B cell (primary cell): ENCODE measurements at regions not wholly inside any gene's neighbourhood (a gene's known extent, or its start where the extent isn't known, plus 50 kb on each side); places are given as distances from the start of the nearest gene placed in this dataset.

Experiments
- ATAC-seq: fragments of 200-7000 bp; cut with Tn5 transposase; one replicate; pipeline ENCODE4 v1.10.0; 2021; ENCODE audit warnings: low read depth, mild to moderate bottlenecking, moderate number of reproducible peaks, moderate library complexity
- CTCF ChIA-PET: fragments of 350-600 bp; sonication (Branson Sonifier 250); formaldehyde crosslinking; loops from one replicate; lab custom pipeline; 2021; ENCODE audit warnings: antibody characterized with exemption, inconsistent platforms; lab: Charles Lee
- POLR2A ChIA-PET: fragments of 350-600 bp; sonication (Branson Sonifier 250); formaldehyde crosslinking; loops from one replicate; lab custom pipeline; 2021; ENCODE audit warnings: antibody characterized with exemption; lab: Charles Lee
- DNase-seq: peaks from one replicate; pipeline ENCODE4 v3.0.0; 2013
- H2AFZ ChIP-seq: 2 replicates; pipeline ENCODE4 v1.6.1; 2012; ENCODE audit warnings: mild to moderate bottlenecking, low read depth, low read length; ENCODE audit not compliant: insufficient read depth, poor library complexity, severe bottlenecking
- H3K27ac ChIP-seq, 2 donors: 1 replicate in 1 of 2; 2 replicates in 1 of 2; pipeline ENCODE4 v1.5.1; 2012 to 2013; ENCODE audit warnings: low read length in 2 of 2, mild to moderate bottlenecking in 2 of 2, moderate library complexity in 1 of 2
- H3K27me3 ChIP-seq, 4 experiments: fragments of 200-600 bp in 1 of 4; sonication (generic) in 1 of 4; replicated peaks in 1 of 4; 1 replicate in 2 of 4; 2 replicates in 2 of 4; pipeline versions ENCODE4 v1.6.1 to v1.7.0; 2013 to 2016; ENCODE audit warnings: low read length in 3 of 4, mild to moderate bottlenecking in 2 of 4, mixed read lengths in 1 of 4, moderate library complexity in 1 of 4; ENCODE audit not compliant: insufficient read depth in 4 of 4, control insufficient read depth in 3 of 4; ENCODE audit errors: control extremely low read depth in 1 of 4
- H3K36me3 ChIP-seq, 2 experiments: replicated peaks in 1 of 2; 1 replicate in 1 of 2; 2 replicates in 1 of 2; pipeline versions ENCODE4 v1.6.1 to v1.7.1; 2013; ENCODE audit warnings: low read length in 1 of 2; ENCODE audit not compliant: insufficient read depth in 2 of 2, control insufficient read depth in 1 of 2; ENCODE audit errors: control extremely low read depth in 1 of 2, extremely low read depth in 1 of 2
- H3K4me1 ChIP-seq, 2 donors: fragments of 200-600 bp in 1 of 2; sonication (generic) in 1 of 2; 1 replicate in 1 of 2; 2 replicates in 1 of 2; pipeline versions ENCODE4 v1.5.1 to v1.6.1; 2013 to 2017; ENCODE audit warnings: low read length in 2 of 2; ENCODE audit not compliant: control insufficient read depth in 2 of 2, insufficient read depth in 2 of 2
- H3K4me2 ChIP-seq: replicated peaks from 2 replicates; pipeline ENCODE3; 2012; ENCODE audit warnings: mild to moderate bottlenecking, low read depth, low read length; ENCODE audit not compliant: poor library complexity, severe bottlenecking
- H3K4me3 ChIP-seq, 5 experiments: fragments of 200-600 bp in 1 of 5; sonication (generic) in 1 of 5; 1 replicate in 3 of 5; 2 replicates in 2 of 5; pipeline versions ENCODE4 v1.5.1 to v1.7.0; 2011 to 2016; ENCODE audit warnings: low read length in 4 of 5, mild to moderate bottlenecking in 4 of 5, low read depth in 2 of 5, control low read depth in 1 of 5, moderate library complexity in 1 of 5; ENCODE audit not compliant: insufficient read depth in 1 of 5; ENCODE audit errors: control extremely low read depth in 1 of 5, extremely low read depth in 1 of 5
- H3K79me2 ChIP-seq: fragments of 200-600 bp; sonication (generic); one replicate; pipeline ENCODE4 v1.6.0; 2016; ENCODE audit warnings: low read length; ENCODE audit not compliant: control insufficient read depth, insufficient read depth
- H3K9ac ChIP-seq: fragments of 200-600 bp; sonication (generic); 2 replicates; pipeline ENCODE4 v1.6.1; 2017; ENCODE audit warnings: mild to moderate bottlenecking, low read length, moderate library complexity
- H3K9me3 ChIP-seq, 3 donors: one replicate each; pipeline versions ENCODE4 v1.6.1 to v1.7.1; 2013; ENCODE audit warnings: low read length in 2 of 3; ENCODE audit not compliant: control insufficient read depth in 2 of 3, insufficient read depth in 1 of 3; ENCODE audit errors: control extremely low read depth in 1 of 3
- H4K20me1 ChIP-seq: 2 replicates; pipeline ENCODE4 v1.6.0; 2012; ENCODE audit warnings: mild to moderate bottlenecking, low read length; ENCODE audit not compliant: insufficient read depth, control insufficient read depth, poor library complexity, severe bottlenecking
- H3K27ac Mint-ChIP-seq: one replicate; pipeline ENCODE4 v1.8.0; 2021; ENCODE audit warnings: mixed read lengths
- H3K27me3 Mint-ChIP-seq: one replicate; pipeline ENCODE4 v1.8.0; 2021; ENCODE audit warnings: mixed read lengths
- H3K4me1 Mint-ChIP-seq: one replicate; pipeline ENCODE4 v1.8.0; 2021; ENCODE audit warnings: mixed read lengths
- H3K4me3 Mint-ChIP-seq: one replicate; pipeline ENCODE4 v1.8.0; 2021; ENCODE audit warnings: mixed read lengths
- H3K9me3 Mint-ChIP-seq: one replicate; pipeline ENCODE4 v1.8.0; 2022; ENCODE audit warnings: mixed read lengths; ENCODE audit not compliant: insufficient read depth
- EZH2 ChIP-seq: IDR thresholded peaks from 2 replicates; pipeline ENCODE4 v1.6.1; 2012; ENCODE audit warnings: borderline replicate concordance, low read depth, mild to moderate bottlenecking, moderate library complexity, low read length; ENCODE audit not compliant: insufficient read depth, poor library complexity, severe bottlenecking
- WGBS: methylation state at CpG from one replicate; pipeline ENCODE4 v1.1.5; 2013; ENCODE audit warnings: missing lambda C conversion rate; ENCODE audit not compliant: insufficient coverage; 5-methylcytosine and 5-hydroxymethylcytosine counted together
- intact Hi-C: fragments of 100-400 bp; cut with micrococcal nuclease; formaldehyde crosslinking; loops from one replicate; pipeline ENCODE4 v1.10.0; 2022
- TF ChIP-seq, protein P1 (sequence below): fragments of 200-600 bp; IDR thresholded peaks from one replicate; pipeline ENCODE4 v1.8.0; 2022; ENCODE audit warnings: antibody characterized with exemption, mild to moderate bottlenecking

DNA sequence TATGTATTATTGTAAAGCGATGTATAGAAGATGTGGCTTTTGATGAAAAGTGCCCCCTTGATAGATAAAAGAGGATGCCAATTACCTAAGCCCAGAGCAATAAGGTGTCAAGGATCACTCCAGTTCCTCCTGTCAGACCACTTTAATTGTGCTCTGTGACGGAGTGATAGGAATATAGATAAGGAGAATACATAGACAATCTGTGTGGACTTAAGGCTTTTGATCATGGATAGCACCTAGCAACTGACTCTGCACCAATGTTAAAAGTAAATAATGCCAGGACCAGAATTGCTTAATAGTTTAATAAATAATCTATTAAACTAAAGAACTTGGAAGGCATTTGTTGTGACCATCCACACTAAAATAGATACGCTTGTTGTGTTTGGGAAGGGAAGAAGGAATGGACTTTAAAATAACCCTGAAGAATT, 390.7 kb upstream of the ARGLU1 start:
- Histone ChIP-seq H3K9me3 (peaks cover 0 to 3% (median 2%) of the 10 kb centered on the region in 3 donors), H3K27me3 (no peaks in the 10 kb centered on the region), H3K27ac (no peak overlapping the region), H4K20me1 (no peaks in the 10 kb centered on the region), H3K4me2 (no peak overlapping the region), H3K4me1 (no peaks in the 10 kb centered on the region), H3K9ac (no peak overlapping the region), H3K79me2 (no peaks in the 10 kb centered on the region), H3K4me3 (no peak overlapping the region), H3K36me3 (no peaks in the 10 kb centered on the region), H2AFZ (no peak overlapping the region)
- Mint-ChIP-seq H3K4me3 (no peak overlapping the region), H3K4me1 (no peaks in the 10 kb centered on the region), H3K27ac (no peak overlapping the region), H3K27me3 (no peaks in the 10 kb centered on the region), H3K9me3 (peaks cover 3% of the 10 kb centered on the region)
- no CpG with 5 or more reads among the region's 3 CpGs for WGBS
- no peak for ATAC-seq
- ChIA-PET CTCF (no interaction called here), POLR2A (no interaction called here)
- intact Hi-C loops: no loop called here
- DNase-seq: no peak
- no peak for TF ChIP-seq EZH2

DNA sequence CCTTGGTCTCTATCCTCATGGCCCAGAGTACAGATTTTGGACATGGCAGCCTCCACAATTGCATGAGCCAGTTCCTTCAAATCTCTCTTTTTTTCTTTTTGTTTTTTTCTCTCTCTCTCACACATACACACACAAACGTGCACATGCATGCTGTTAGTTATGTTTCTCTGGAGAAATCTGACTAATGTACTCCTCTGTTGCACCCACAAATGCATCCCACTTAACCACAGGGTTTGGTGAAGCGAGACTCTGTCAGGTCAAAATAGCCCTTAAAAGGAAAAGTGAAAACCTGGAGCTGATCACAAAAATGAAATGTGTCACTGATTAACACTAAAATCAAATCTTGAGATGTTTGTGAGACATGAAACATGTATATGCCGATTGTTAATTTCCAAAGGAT, 374.6 kb upstream of the ARGLU1 start:
- POLR2A ChIA-PET: no interaction called here
- H3K79me2 ChIP-seq: no peaks in the 10 kb centered on the region
- no peaks in the 10 kb centered on the region for H4K20me1 ChIP-seq
- intact Hi-C loops: no loop called here
- H3K27me3 ChIP-seq: no peaks in the 10 kb centered on the region
- CTCF ChIA-PET: no interaction called here
- DNase-seq (no peak), ATAC-seq (no peak)
- Mint-ChIP-seq H3K27me3 (no peaks in the 10 kb centered on the region), H3K4me1 (no peaks in the 10 kb centered on the region), H3K27ac (no peak overlapping the region), H3K9me3 (no peaks in the 10 kb centered on the region), H3K4me3 (no peak overlapping the region)
- H3K4me2 ChIP-seq: no peak overlapping the region
- H3K36me3 ChIP-seq: no peaks in the 10 kb centered on the region
- H3K9ac ChIP-seq: no peak overlapping the region
- TF ChIP-seq, protein P1, sequence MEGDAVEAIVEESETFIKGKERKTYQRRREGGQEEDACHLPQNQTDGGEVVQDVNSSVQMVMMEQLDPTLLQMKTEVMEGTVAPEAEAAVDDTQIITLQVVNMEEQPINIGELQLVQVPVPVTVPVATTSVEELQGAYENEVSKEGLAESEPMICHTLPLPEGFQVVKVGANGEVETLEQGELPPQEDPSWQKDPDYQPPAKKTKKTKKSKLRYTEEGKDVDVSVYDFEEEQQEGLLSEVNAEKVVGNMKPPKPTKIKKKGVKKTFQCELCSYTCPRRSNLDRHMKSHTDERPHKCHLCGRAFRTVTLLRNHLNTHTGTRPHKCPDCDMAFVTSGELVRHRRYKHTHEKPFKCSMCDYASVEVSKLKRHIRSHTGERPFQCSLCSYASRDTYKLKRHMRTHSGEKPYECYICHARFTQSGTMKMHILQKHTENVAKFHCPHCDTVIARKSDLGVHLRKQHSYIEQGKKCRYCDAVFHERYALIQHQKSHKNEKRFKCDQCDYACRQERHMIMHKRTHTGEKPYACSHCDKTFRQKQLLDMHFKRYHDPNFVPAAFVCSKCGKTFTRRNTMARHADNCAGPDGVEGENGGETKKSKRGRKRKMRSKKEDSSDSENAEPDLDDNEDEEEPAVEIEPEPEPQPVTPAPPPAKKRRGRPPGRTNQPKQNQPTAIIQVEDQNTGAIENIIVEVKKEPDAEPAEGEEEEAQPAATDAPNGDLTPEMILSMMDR: no peak
- TF ChIP-seq EZH2: no peak
- H3K9me3 ChIP-seq: peaks cover 0 to 4% (median 0%) of the 10 kb centered on the region in 3 donors
- no peak overlapping the region for H2AFZ ChIP-seq
- no peak overlapping the region for H3K4me3 ChIP-seq
- H3K4me1 ChIP-seq: no peaks in the 10 kb centered on the region
- no CpG with 5 or more reads among the region's 3 CpGs for WGBS
- H3K27ac ChIP-seq: no peak overlapping the region
